IMR-90 (cell line): ENCODE measurements at regions not wholly inside any gene's neighbourhood (a gene's known extent, or its start where the extent isn't known, plus 50 kb on each side); places are given as distances from the start of the nearest gene placed in this dataset.
"Not testable (repeated sequence)": the region's sequence is repeated elsewhere in the genome, so short reads cannot be mapped to it uniquely, and the experiment has no call there.

Experiments used
- ATAC-seq: fragments of 200-7000 bp; cut with Tn5 transposase; 2 replicates; pipeline ENCODE4 v1.9.1; 2020; ENCODE audit warnings: low read depth, mild to moderate bottlenecking, moderate library complexity
- BruUV-seq: library from RNA; stranded (reverse); fragments of 400-500 nt; replicated peaks from 2 replicates; lab custom pipeline; 2021; lab: Mats Ljungman, UMichigan
- CTCF ChIA-PET: fragments of 300-600 bp; formaldehyde crosslinking; extraction: SDS; loops from one replicate; lab custom pipeline; 2021; ENCODE audit warnings: antibody characterized with exemption; lab: Yijun Ruan, JAX
- POLR2A ChIA-PET: fragments of 300-600 bp; sonication (Branson Sonifier 250); formaldehyde crosslinking; loops from one replicate; lab custom pipeline; 2022; ENCODE audit warnings: antibody characterized with exemption; ENCODE audit not compliant: unreplicated experiment; lab: Charles Lee
- DNase-seq: peaks from one replicate; pipeline ENCODE4 v3.0.0; 2013
- H2AFZ ChIP-seq: replicated peaks from 2 replicates; pipeline ENCODE3; 2013; ENCODE audit warnings: low read length, mild to moderate bottlenecking; ENCODE audit not compliant: poor library complexity
- H2AK5ac ChIP-seq: 2 replicates; pipeline ENCODE4 v1.6.1; 2013; ENCODE audit warnings: low read depth, low read length, inconsistent platforms
- H2AK9ac ChIP-seq: replicated peaks from 2 replicates; pipeline ENCODE3; 2013; ENCODE audit warnings: mild to moderate bottlenecking, low read depth, low read length, moderate library complexity; ENCODE audit not compliant: poor library complexity
- H2BK120ac ChIP-seq: 2 replicates; pipeline ENCODE4 v1.6.1; 2013; ENCODE audit warnings: low read depth, low read length, inconsistent platforms
- H2BK15ac ChIP-seq: 3 replicates; pipeline ENCODE4 v1.6.1; 2013; ENCODE audit warnings: low read depth, low read length, inconsistent platforms
- H2BK20ac ChIP-seq: 2 replicates; pipeline ENCODE4 v1.6.1; 2013; ENCODE audit warnings: low read depth, mild to moderate bottlenecking, inconsistent platforms, low read length, moderate library complexity
- H2BK5ac ChIP-seq: 2 replicates; pipeline ENCODE4 v1.6.1; 2013; ENCODE audit warnings: mild to moderate bottlenecking, low read depth, low read length, inconsistent platforms; ENCODE audit not compliant: poor library complexity, severe bottlenecking
- H3K14ac ChIP-seq: replicated peaks from 2 replicates; pipeline ENCODE4 v1.6.1; 2013; ENCODE audit warnings: low read depth, low read length, inconsistent platforms
- H3K18ac ChIP-seq: 2 replicates; pipeline ENCODE4 v1.6.1; 2013; ENCODE audit warnings: low read depth, low read length, control low read depth
- H3K23ac ChIP-seq: 2 replicates; pipeline ENCODE4 v1.6.1; 2013; ENCODE audit warnings: low read depth, low read length, inconsistent platforms
- H3K27ac ChIP-seq: 2 replicates; pipeline ENCODE4 v1.5.1; 2013; ENCODE audit warnings: mild to moderate bottlenecking, control low read depth, low read length; ENCODE audit not compliant: insufficient read depth
- H3K27me3 ChIP-seq: 2 replicates; pipeline ENCODE4 v1.6.1; 2013; ENCODE audit warnings: low read length; ENCODE audit not compliant: control insufficient read depth, insufficient read depth
- H3K36me3 ChIP-seq: 2 replicates; pipeline ENCODE4 v1.6.1; 2013; ENCODE audit warnings: low read length, mixed read lengths; ENCODE audit not compliant: control insufficient read depth, insufficient read depth
- H3K4ac ChIP-seq: 2 replicates; pipeline ENCODE4 v1.6.1; 2013; ENCODE audit warnings: low read depth, low read length, inconsistent platforms
- H3K4me1 ChIP-seq: 2 replicates; pipeline ENCODE4 v1.6.1; 2013; ENCODE audit warnings: low read length, mixed read lengths; ENCODE audit not compliant: control insufficient read depth, insufficient read depth
- H3K4me2 ChIP-seq: 2 replicates; pipeline ENCODE4 v1.6.1; 2013; ENCODE audit warnings: low read depth, mild to moderate bottlenecking, control low read depth, low read length, moderate library complexity
- H3K4me3 ChIP-seq: 2 replicates; pipeline ENCODE4 v1.5.1; 2013; ENCODE audit warnings: low read depth, mild to moderate bottlenecking, control low read depth, low read length, moderate library complexity; ENCODE audit not compliant: insufficient read depth
- H3K56ac ChIP-seq: 2 replicates; pipeline ENCODE4 v1.6.1; 2013; ENCODE audit warnings: low read length, inconsistent platforms; ENCODE audit not compliant: insufficient read depth; ENCODE audit errors: extremely low read depth
- H3K79me1 ChIP-seq, 2 experiments: 2 replicates each; pipeline ENCODE4 v1.6.1; 2013; ENCODE audit warnings: low read length in 2 of 2, inconsistent platforms in 1 of 2, low read depth in 1 of 2
- H3K9ac ChIP-seq: 2 replicates; pipeline ENCODE4 v1.6.1; 2013; ENCODE audit warnings: low read depth, low read length, control low read depth
- H3K9me1 ChIP-seq: 2 replicates; pipeline ENCODE4 v1.6.1; 2013; ENCODE audit warnings: low read length, inconsistent platforms; ENCODE audit not compliant: insufficient read depth
- H3K9me3 ChIP-seq: 2 replicates; pipeline ENCODE4 v1.6.1; 2013; ENCODE audit warnings: low read length; ENCODE audit not compliant: control insufficient read depth, insufficient read depth
- H4K20me1 ChIP-seq: 2 replicates; pipeline ENCODE4 v1.6.1; 2013; ENCODE audit warnings: low read length, inconsistent platforms; ENCODE audit not compliant: insufficient read depth
- H4K5ac ChIP-seq: 2 replicates; pipeline ENCODE4 v1.6.1; 2013; ENCODE audit warnings: mild to moderate bottlenecking, low read depth, low read length, control low read depth
- H4K8ac ChIP-seq, 2 experiments: 2 replicates each; pipeline ENCODE4 v1.6.1; 2013; ENCODE audit warnings: low read depth in 2 of 2, low read length in 2 of 2, control low read depth in 1 of 2, inconsistent platforms in 1 of 2
- H4K91ac ChIP-seq: 2 replicates; pipeline ENCODE4 v1.6.1; 2013; ENCODE audit warnings: low read depth, low read length, inconsistent platforms; ENCODE audit not compliant: insufficient read depth
- BHLHE40 ChIP-seq: fragments of 150-350 bp; IDR thresholded peaks from 2 replicates; pipeline ENCODE4 v1.6.1; 2016; ENCODE audit warnings: mild to moderate bottlenecking, low read depth, low read length
- CHD1 ChIP-seq: IDR thresholded peaks from 2 replicates; pipeline ENCODE4 v1.6.1; 2012; ENCODE audit warnings: low read depth, low read length, improper control_type of control experiment
- FOS ChIP-seq: fragments of 150-350 bp; IDR thresholded peaks from 2 replicates; pipeline ENCODE4 v1.6.1; 2016; ENCODE audit warnings: low read depth, low read length
- MAFK ChIP-seq: IDR thresholded peaks from 2 replicates; pipeline ENCODE4 v1.6.1; 2012; ENCODE audit warnings: low read depth, low read length, improper control_type of control experiment
- MAZ ChIP-seq: IDR thresholded peaks from 2 replicates; pipeline ENCODE4 v1.6.1; 2012; ENCODE audit warnings: low read depth, mild to moderate bottlenecking, low read length, improper control_type of control experiment, moderate library complexity, borderline replicate concordance
- POLR2A ChIP-seq: IDR thresholded peaks from 2 replicates; pipeline ENCODE4 v1.6.1; 2012; ENCODE audit warnings: mild to moderate bottlenecking, low read depth, low read length
- RFX5 ChIP-seq: IDR thresholded peaks from 2 replicates; pipeline ENCODE4 v1.8.0; 2012; ENCODE audit warnings: low read depth, mild to moderate bottlenecking, low read length, moderate library complexity
- WGBS, 2 experiments: methylation state at CpG; one replicate each; pipeline versions ENCODE4 v1.1.5 to v1.1.7; 2013; ENCODE audit warnings: missing lambda C conversion rate in 2 of 2; ENCODE audit not compliant: insufficient read length in 1 of 2; ENCODE audit errors: extremely low coverage in 2 of 2; 5-methylcytosine and 5-hydroxymethylcytosine counted together
- dilution Hi-C: fragments of 300-500 bp; cut with HindIII; formaldehyde crosslinking; loops from one replicate; pipeline ENCODE4 v1.14.3; 2018; ENCODE audit warnings: low sequenced_read_pairs; ENCODE audit not compliant: unreplicated experiment
- in situ Hi-C: fragments of 300-500 bp; cut with MboI; formaldehyde crosslinking; loops from 3 replicates; pipeline ENCODE4 v1.14.3; 2019; ENCODE audit warnings: low sequenced_read_pairs, inconsistent platforms, mixed read lengths
- intact Hi-C: fragments of 100-400 bp; cut with micrococcal nuclease; formaldehyde crosslinking; loops from 2 replicates; pipeline ENCODE4 v1.10.0; 2022
- TF ChIP-seq, protein P1 (sequence below): conservative IDR thresholded peaks from 2 replicates; pipeline ENCODE4 v1.5.1; 2012; ENCODE audit warnings: mild to moderate bottlenecking, low read depth, low read length, improper control_type of control experiment

DNA sequence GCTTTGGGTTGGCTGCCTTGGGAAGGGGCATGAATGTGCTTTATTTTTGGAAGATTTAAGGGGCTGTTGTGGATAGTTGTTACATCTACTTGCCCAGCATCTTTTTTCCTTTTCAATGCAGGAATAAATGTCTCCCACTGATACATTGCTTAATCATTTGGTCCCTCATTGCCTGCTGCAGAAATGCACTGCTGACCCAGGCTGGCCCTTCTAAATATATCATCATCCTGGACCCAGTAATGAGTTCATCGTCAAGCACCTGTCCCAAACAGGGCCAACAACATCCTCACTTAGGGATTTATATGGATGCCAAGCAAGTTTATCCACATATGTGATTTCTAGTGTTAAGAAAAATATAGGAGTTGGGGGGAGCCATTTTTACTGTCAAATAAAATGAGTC, 67.2 kb downstream of the ASCL1 start:
- no peak for TF ChIP-seq MAFK
- TF ChIP-seq BHLHE40: no peak
- no peak for TF ChIP-seq CHD1
- TF ChIP-seq, protein P1, sequence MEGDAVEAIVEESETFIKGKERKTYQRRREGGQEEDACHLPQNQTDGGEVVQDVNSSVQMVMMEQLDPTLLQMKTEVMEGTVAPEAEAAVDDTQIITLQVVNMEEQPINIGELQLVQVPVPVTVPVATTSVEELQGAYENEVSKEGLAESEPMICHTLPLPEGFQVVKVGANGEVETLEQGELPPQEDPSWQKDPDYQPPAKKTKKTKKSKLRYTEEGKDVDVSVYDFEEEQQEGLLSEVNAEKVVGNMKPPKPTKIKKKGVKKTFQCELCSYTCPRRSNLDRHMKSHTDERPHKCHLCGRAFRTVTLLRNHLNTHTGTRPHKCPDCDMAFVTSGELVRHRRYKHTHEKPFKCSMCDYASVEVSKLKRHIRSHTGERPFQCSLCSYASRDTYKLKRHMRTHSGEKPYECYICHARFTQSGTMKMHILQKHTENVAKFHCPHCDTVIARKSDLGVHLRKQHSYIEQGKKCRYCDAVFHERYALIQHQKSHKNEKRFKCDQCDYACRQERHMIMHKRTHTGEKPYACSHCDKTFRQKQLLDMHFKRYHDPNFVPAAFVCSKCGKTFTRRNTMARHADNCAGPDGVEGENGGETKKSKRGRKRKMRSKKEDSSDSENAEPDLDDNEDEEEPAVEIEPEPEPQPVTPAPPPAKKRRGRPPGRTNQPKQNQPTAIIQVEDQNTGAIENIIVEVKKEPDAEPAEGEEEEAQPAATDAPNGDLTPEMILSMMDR: no peak
- no peak for TF ChIP-seq RFX5
- TF ChIP-seq FOS: no peak
- TF ChIP-seq POLR2A: no peak
- no peak for TF ChIP-seq MAZ
- in situ Hi-C loops: no loop called here
- no CpG with 5 or more reads among the region's 1 CpG for WGBS, 2 experiments

DNA sequence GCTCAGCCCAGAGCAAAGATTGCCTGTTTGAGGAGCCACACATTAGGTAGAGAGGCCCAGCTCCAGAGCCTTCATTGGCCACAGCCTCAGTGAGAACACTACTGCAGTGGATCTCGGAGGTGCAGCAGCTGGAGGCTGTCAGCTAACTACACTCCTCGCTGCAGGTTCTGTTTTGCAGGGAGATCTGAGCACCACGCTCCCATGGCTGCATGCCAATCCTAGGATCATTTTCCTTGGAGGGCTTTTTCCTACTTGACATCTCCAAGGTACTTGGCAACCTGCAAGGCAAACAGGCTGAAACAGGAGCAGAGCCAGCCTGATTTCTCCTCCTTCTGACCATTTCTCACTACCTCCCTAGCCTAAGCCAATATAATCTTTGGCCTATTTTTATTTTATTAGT, 69.2 kb downstream of the ASCL1 start:
- H2AK9ac ChIP-seq, H2AK5ac ChIP-seq, in situ Hi-C loops, H3K79me1 ChIP-seq, BruUV-seq, dilution Hi-C loops, ATAC-seq, H3K4me1 ChIP-seq, H3K27ac ChIP-seq, H2BK15ac ChIP-seq, H3K4me3 ChIP-seq, H2BK5ac ChIP-seq, H3K14ac ChIP-seq, intact Hi-C loops, H4K5ac ChIP-seq, H4K20me1 ChIP-seq, H3K9me1 ChIP-seq, POLR2A ChIA-PET, H2BK120ac ChIP-seq, H4K8ac ChIP-seq, H3K27me3 ChIP-seq, H3K36me3 ChIP-seq, H4K91ac ChIP-seq, H2BK20ac ChIP-seq, H3K4me2 ChIP-seq, H3K9ac ChIP-seq, H3K18ac ChIP-seq, H2AFZ ChIP-seq, H3K56ac ChIP-seq, H3K9me3 ChIP-seq, H3K23ac ChIP-seq, CTCF ChIA-PET, DNase-seq, H3K4ac ChIP-seq: not testable (repeated sequence)
- WGBS, 2 experiments: no CpG with 5 or more reads among the region's 3 CpGs

More for the DNA sequence above, 67.2 kb downstream of the ASCL1 start:
- ATAC-seq (no peak), DNase-seq (no peak)
- Histone ChIP-seq H4K20me1 (no peaks in the 10 kb centered on the region), H2AFZ (no peak overlapping the region), H3K36me3 (no peaks in the 10 kb centered on the region), H3K9me3 (peaks cover 10% of the 10 kb centered on the region), H3K27me3 (no peaks in the 10 kb centered on the region), H2BK5ac (no peak overlapping the region), H4K5ac (no peak overlapping the region), H2BK15ac (no peak overlapping the region), H4K8ac (no peak overlapping the region), H2BK120ac (no peak overlapping the region), H3K9ac (no peak overlapping the region), H2AK9ac (no peak overlapping the region), H3K9me1 (no peaks in the 10 kb centered on the region), H3K4ac (no peak overlapping the region), H3K4me3 (no peak overlapping the region), H4K91ac (no peak overlapping the region), H3K79me1 (no peaks in the 10 kb centered on the region), H3K14ac (no peak overlapping the region), H3K18ac (no peak overlapping the region), H3K4me2 (no peak overlapping the region), H3K4me1 (no peaks in the 10 kb centered on the region), H3K27ac (no peak overlapping the region), H3K56ac (no peak overlapping the region), H2BK20ac (no peak overlapping the region), H2AK5ac (no peak overlapping the region), H3K23ac (no peak overlapping the region)
- POLR2A ChIA-PET: no interaction called here
- CTCF ChIA-PET: no interaction called here
- no TSS peak for BruUV-seq
- dilution Hi-C loops (no loop called here), intact Hi-C loops (no loop called here)
